Umbilical cord (tissue), 1 donor: ENCODE measurements at regions not wholly inside any gene's neighbourhood (a gene's known extent, or its start where the extent isn't known, plus 50 kb on each side); places are given as distances from the start of the nearest gene placed in this dataset.

Experiments used
- DNase-seq: peaks from one replicate; pipeline ENCODE4 v3.0.0-alpha.2; 2015; ENCODE audit warnings: low spot score

DNA sequence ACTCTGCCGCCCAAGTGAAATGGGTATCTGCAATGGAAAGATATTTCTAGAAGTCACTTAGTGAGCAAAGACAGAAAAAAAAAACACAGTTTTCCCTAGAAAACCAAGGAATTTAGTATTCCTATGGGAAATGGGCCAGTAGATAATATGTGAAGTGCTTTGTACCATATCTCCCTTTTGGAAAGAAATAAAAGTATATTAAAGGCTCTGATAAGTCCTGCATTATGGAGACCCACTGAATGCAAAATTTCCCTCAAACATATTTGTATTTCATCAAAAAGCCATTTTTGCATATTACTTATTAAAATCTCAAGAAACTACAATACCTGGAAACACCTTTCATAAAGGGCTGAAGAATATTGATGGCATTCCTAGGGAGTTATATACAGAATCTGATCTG, 51.6 kb upstream of the DYNLRB2 start:
- no peak for DNase-seq

DNA sequence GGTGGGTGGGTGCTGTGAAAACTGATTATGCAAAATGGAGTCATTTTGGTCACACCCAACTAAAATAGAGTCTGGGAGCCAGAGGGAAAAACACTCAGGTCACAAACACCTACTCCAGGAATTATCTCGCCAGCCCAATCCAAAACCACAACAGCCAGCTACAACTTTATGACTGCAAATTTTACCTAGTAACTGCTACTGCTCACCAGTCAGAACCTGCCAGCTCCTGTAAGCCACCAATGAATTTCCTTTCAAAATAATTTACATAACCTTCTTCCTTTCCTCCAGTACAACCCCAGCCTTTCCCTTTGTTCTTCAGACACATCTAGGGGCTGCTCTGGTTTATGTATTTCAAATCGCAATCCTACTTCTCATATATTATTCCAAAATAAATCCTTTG, 52.6 kb upstream of the DYNLRB2 start:
- no peak for DNase-seq

GRCh38 chr16:80480664-80481063, 60.1 kb upstream of the DYNLRB2 start:
- no peak for DNase-seq

DNA sequence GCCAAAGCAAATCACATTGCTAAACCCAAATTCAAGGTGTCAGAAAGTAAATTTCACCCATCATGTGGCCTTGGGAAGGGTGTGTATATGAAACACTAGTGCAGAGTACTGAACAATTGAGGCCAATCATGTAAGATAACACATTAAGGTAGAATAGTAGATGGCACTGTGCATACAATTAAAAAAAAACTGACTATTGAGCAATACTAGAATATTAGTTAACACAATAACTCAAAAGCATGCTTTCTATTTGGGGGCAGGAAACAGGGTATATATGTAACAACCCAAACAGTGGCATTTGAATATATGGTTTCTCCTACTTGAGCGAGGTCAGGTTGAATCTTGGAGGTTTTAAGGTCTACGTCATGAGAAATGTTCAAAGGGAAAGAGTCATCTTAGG, 63.0 kb upstream of the DYNLRB2 start:
- DNase-seq: no peak

- no peak for DNase-seq
Measured at GRCh38 chr16:80468029-80468428, 72.8 kb upstream of the DYNLRB2 start.

DNA sequence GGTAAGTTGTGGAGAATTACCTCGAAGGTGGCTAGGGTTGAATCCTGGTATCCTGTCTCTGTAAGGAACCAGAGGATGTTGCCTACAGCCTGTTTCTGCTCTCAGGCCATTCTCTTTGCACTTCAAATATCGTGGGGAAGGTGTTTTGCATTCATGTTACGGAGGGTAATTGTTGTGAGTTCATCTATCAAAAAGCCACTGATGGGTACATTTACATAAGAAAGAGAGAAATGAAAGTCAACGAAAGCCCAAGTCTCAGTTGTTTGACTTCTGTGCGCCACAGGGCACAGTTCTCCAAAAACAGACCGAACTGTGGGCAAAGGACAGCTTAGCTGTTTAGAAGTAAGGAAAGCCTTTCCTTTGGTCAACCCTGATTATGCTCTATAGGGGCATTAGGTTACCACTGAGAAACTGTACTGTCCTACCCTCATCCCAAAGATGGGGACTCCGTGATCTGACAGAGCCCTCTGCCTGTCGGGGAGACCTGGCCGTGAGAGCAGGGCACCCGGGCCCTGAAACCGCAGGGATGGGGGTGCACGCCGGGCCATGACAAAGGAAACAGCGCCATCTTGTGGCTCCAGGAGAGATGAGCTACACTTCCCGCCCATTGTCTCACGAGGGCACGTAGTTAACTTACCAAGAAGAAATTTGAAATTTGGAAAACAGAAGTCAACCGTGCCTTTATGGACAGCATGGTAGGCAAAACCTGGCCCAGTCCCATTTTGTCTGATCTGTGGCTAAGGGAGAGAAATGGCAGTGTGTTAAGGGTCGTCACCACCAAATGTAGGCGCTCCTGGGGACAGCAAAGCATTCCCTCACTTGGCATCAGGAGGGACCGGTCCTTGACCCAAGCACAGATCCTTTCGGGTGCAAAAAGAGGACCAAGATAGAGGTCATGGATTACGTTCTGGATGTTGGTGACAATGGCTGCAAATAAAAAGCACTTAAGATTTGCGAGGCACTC, 74.5 kb upstream of the DYNLRB2 start:
- peak; percentile 75 for DNase-seq

- DNase-seq: no peak
Measured at GRCh38 chr16:80463751-80464495, 76.9 kb upstream of the DYNLRB2 start.

GRCh38 chr16:80463326-80463725, 77.5 kb upstream of the DYNLRB2 start:
- no peak for DNase-seq

DNA sequence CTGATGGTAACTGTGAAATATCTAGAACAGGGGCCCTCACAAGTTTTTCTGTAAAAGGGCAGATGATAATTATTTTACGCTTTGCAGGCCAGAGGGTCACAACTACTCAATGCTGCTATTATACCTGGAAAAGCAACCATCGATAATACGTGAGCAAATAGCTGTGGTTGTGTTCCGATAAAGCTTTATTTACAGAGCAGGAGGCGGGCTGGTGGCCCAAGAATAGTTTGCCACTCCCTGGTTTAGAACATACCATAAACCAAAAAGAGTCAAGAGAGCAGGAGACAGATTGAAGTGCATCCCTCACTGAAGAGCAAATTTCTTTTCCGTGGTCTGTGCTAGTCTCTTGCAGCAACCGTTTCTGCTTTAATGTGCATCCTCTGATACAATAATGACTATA, 77.9 kb upstream of the DYNLRB2 start:
- DNase-seq: no peak

- no peak for DNase-seq
Measured at GRCh38 chr16:80460988-80461387, 79.8 kb upstream of the DYNLRB2 start.

DNA sequence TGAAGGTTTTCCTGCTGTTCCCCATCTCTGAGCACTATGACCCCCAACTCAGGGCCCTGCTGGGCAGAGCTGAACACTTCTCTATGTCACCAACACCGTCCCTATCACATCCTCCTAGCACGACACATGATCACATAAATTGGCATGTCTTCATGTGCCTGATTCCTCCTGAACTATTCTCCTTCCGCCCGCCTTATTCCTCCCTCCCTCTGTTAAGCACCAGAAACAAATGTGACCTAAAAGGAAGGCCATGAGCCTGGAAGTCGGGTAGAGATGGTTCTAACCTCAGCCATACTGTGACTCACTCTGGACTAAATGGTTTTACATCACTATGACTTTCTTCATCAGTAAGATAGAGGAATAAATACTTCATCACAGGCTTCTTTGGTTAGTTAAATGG, 80.8 kb upstream of the DYNLRB2 start:
- DNase-seq: no peak

DNA sequence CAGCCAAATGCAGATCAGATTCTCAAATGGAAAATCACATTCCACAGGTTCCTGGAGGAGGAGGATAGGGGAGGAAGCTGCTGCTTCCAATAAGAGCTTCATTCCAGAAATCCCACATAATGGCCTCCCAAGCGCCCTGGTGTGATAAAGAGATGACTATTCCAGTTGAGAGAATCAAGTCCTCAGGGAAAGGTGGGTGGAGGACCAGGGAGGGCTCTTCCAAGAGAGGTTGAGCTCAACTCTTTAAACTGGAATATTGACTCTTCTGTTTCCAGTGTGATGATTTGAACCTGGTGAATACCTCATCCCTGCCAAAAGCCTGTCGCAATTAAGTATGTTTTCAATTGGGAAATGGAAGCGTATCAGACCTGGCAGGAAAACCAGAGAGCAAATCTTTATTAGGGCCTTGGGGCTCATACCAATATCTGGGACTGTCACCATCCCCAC, 81.4 kb upstream of the DYNLRB2 start:
- peak; percentile 30 for DNase-seq

- DNase-seq: no peak
Measured at GRCh38 chr16:80457871-80458270, 82.9 kb upstream of the DYNLRB2 start.

DNA sequence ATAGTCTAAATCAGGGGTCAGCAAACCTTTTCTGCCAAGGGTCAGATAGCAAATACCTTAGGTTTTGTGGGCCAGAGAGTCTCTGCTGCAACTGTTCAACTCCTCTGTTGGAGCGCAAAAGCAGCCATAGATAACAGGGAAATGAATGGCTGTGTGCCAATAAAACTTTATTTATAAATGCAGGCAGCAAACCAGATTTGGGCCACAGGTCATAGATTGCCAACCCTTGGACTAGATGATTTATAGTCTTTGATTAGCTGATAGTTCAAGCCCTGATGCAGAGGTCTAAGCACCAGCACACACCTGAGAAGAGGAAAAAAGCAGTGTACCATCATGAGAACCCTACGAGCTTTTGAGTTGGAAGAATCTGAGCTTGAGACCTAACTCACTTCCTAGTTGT, 86.0 kb upstream of the DYNLRB2 start:
- DNase-seq: no peak

GRCh38 chr16:80449392-80449791, 91.4 kb upstream of the DYNLRB2 start:
- DNase-seq: no peak

DNA sequence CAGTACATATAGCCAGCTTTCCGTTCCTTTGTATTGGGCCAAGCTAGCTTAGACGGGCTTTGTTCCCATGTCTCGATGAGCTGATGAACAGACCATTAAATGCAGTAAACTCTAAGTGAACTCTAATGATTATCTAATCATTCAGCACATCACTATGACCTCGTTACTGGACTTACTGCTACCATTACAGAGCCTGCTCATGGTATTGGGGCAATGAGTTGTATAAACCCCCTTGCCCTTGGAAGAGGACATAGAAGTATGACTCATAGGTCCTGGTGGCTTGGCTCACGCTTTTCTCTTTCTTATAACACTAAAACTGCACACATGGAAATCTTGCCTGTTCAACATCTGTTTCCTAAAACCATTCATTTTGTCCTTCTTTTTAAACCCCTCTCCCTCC, 93.6 kb upstream of the DYNLRB2 start:
- no peak for DNase-seq

DNA sequence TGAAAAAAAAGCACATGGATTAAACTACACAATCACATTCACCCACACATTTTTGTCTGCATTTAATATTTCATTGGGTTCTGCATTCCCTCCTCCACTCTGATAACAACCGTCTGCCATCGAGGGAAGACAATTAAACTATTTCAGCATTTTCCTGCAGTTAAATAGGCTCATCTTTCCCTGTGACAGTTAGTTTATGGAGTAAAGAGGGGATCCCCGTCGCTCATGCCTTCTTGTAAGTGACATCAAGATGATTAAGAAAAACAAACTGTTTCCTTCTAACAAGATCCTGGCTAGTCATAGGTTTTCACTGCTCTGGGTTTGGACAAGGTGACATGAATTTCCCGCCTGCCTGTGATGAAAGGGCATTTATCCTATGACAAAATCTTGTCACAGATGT, 98.0 kb upstream of the DYNLRB2 start:
- no peak for DNase-seq

DNA sequence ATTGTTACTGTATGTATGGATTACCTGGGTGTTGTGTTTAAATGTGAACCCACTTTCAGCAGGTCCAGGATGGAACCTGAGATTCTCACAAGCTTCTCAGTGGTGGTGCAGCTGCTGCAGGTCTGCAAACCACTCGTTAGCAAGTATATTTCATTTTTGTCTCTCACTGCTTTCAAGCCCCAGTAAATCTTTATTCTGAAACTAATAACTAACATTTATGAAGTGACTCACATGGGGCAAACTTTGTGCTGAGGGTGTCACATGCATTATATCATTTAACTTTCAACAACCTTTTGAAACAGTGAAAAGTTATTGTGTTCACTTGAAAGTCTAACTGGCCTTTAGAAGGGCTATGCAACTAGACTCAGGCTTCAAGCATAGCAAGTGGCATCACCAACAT, 98.9 kb upstream of the DYNLRB2 start:
- DNase-seq: no peak

DNA sequence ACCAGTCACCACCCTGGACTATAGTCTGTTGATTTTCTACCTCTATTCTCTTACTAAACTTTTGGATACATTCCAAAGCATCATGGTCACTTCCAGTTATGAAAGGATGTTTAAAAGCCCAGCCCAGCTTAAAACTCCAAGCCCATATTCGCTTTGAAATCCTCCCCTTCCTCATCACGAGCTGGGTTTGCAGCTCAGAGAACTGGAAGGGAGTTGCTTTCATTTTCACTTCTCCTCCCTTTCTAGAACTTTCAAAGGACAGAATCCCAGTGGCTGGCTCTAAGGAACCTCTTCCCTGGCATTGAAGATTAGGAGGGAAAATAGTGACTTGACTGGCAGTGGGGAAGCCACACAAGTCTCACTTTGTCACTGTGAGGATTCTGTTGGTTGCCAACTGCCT, 100.1 kb upstream of the DYNLRB2 start:
- DNase-seq: no peak

DNA sequence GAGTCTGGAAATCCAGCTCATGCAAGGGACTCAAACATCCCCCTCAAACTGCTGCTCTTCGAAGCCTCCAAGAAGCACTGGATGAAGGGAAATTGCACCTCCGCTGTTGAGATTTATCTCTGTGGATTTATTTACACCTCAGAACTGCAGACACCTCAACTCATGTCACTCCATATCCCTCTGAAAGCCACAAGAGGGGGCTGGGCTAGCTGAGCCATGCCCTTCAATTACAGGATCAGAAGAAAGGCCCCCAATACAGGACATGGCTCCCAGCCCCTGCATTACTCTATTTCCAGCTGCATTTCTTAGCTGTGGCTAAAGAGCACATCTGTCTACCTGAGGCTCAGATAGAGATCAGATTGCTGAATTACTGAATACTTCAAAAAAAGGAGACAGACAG, 103.1 kb upstream of the DYNLRB2 start:
- DNase-seq: no peak

- DNase-seq: no peak
Measured at GRCh38 chr16:80436510-80436909, 104.3 kb upstream of the DYNLRB2 start.

- no peak for DNase-seq
Measured at GRCh38 chr16:80433623-80434022, 107.2 kb upstream of the DYNLRB2 start.

GRCh38 chr16:80427795-80428194, 113.0 kb upstream of the DYNLRB2 start:
- DNase-seq: no peak
